GM21576 (cell line): ENCODE measurements at regions not wholly inside any gene's neighbourhood (a gene's known extent, or its start where the extent isn't known, plus 50 kb on each side); places are given as distances from the start of the nearest gene placed in this dataset.
A peak's percentile ranks its signal among the peaks of the same experiment; 100 is the strongest.
"Not testable (repeated sequence)": the region's sequence is repeated elsewhere in the genome, so short reads cannot be mapped to it uniquely, and the experiment has no call there.

Experiments used
- ATAC-seq: cut with Tn5 transposase; IDR thresholded peaks from one replicate; pipeline ENCODE4 v1.9.1; 2021; ENCODE audit warnings: mild to moderate bottlenecking, moderate library complexity; ENCODE audit not compliant: unreplicated experiment

GRCh38 chr5:89071101-89071940 lies 188.3 kb upstream of the MEF2C start:
- peak; percentile 77 for ATAC-seq

- ATAC-seq, result no peak
These were observed 186.6 kb upstream of the MEF2C start for GRCh38 chr5:89069591-89069990.

GRCh38 chr5:89067362-89067761 lies 184.4 kb upstream of the MEF2C start:
- no peak for ATAC-seq

GRCh38 chr5:89065919-89066318 lies 182.9 kb upstream of the MEF2C start:
- peak; percentile 84 for ATAC-seq

- no peak for ATAC-seq
These were observed 181.8 kb upstream of the MEF2C start for GRCh38 chr5:89064736-89065135.

- ATAC-seq, result peak; percentile 53
These were observed 181.1 kb upstream of the MEF2C start for GRCh38 chr5:89064054-89064453.

- ATAC-seq, result no peak
These were observed 177.8 kb upstream of the MEF2C start for GRCh38 chr5:89060768-89061167.

GRCh38 chr5:89059274-89059673 lies 176.3 kb upstream of the MEF2C start:
- no peak for ATAC-seq

GRCh38 chr5:89055695-89056085 lies 172.7 kb upstream of the MEF2C start:
- ATAC-seq, result no peak

- ATAC-seq, result no peak
These were observed 172.2 kb upstream of the MEF2C start for GRCh38 chr5:89055015-89055694.

GRCh38 chr5:89053547-89053946 lies 170.6 kb upstream of the MEF2C start:
- ATAC-seq, result no peak

GRCh38 chr5:89050062-89050461 lies 167.1 kb upstream of the MEF2C start:
- ATAC-seq, result not testable (repeated sequence)

GRCh38 chr5:89047571-89047970 lies 164.6 kb upstream of the MEF2C start:
- ATAC-seq, result no peak

GRCh38 chr5:89045216-89045615 lies 162.2 kb upstream of the MEF2C start:
- ATAC-seq, result no peak

GRCh38 chr5:89044674-89045200 lies 161.8 kb upstream of the MEF2C start:
- no peak for ATAC-seq

GRCh38 chr5:89043676-89044075 lies 160.7 kb upstream of the MEF2C start:
- ATAC-seq, result peak; percentile 92

- ATAC-seq, result no peak
These were observed 159.8 kb upstream of the MEF2C start for GRCh38 chr5:89042746-89043145.

- ATAC-seq, result no peak
These were observed 159.0 kb upstream of the MEF2C start for GRCh38 chr5:89041976-89042375.

- ATAC-seq, result no peak
These were observed 158.3 kb upstream of the MEF2C start for GRCh38 chr5:89041249-89041779.

GRCh38 chr5:89036704-89037489 lies 153.9 kb upstream of the MEF2C start:
- no peak for ATAC-seq

- ATAC-seq, result no peak
These were observed 153.2 kb upstream of the MEF2C start for GRCh38 chr5:89036166-89036565.
